IMR-90 (cell line): ENCODE measurements at regions not wholly inside any gene's neighbourhood (a gene's known extent, or its start where the extent isn't known, plus 50 kb on each side); places are given as distances from the start of the nearest gene placed in this dataset.

Experiments used
- ATAC-seq: fragments of 200-7000 bp; cut with Tn5 transposase; 2 replicates; pipeline ENCODE4 v1.9.1; 2020; ENCODE audit warnings: low read depth, mild to moderate bottlenecking, moderate library complexity
- BruUV-seq: library from RNA; stranded (reverse); fragments of 400-500 nt; replicated peaks from 2 replicates; lab custom pipeline; 2021; lab: Mats Ljungman, UMichigan
- CTCF ChIA-PET: fragments of 300-600 bp; formaldehyde crosslinking; extraction: SDS; loops from one replicate; lab custom pipeline; 2021; ENCODE audit warnings: antibody characterized with exemption; lab: Yijun Ruan, JAX
- POLR2A ChIA-PET: fragments of 300-600 bp; sonication (Branson Sonifier 250); formaldehyde crosslinking; loops from one replicate; lab custom pipeline; 2022; ENCODE audit warnings: antibody characterized with exemption; ENCODE audit not compliant: unreplicated experiment; lab: Charles Lee
- DNase-seq: peaks from one replicate; pipeline ENCODE4 v3.0.0; 2013
- H2AFZ ChIP-seq: replicated peaks from 2 replicates; pipeline ENCODE3; 2013; ENCODE audit warnings: low read length, mild to moderate bottlenecking; ENCODE audit not compliant: poor library complexity
- H2AK5ac ChIP-seq: 2 replicates; pipeline ENCODE4 v1.6.1; 2013; ENCODE audit warnings: low read depth, low read length, inconsistent platforms
- H2AK9ac ChIP-seq: replicated peaks from 2 replicates; pipeline ENCODE3; 2013; ENCODE audit warnings: mild to moderate bottlenecking, low read depth, low read length, moderate library complexity; ENCODE audit not compliant: poor library complexity
- H2BK120ac ChIP-seq: 2 replicates; pipeline ENCODE4 v1.6.1; 2013; ENCODE audit warnings: low read depth, low read length, inconsistent platforms
- H2BK15ac ChIP-seq: 3 replicates; pipeline ENCODE4 v1.6.1; 2013; ENCODE audit warnings: low read depth, low read length, inconsistent platforms
- H2BK20ac ChIP-seq: 2 replicates; pipeline ENCODE4 v1.6.1; 2013; ENCODE audit warnings: low read depth, mild to moderate bottlenecking, inconsistent platforms, low read length, moderate library complexity
- H2BK5ac ChIP-seq: 2 replicates; pipeline ENCODE4 v1.6.1; 2013; ENCODE audit warnings: mild to moderate bottlenecking, low read depth, low read length, inconsistent platforms; ENCODE audit not compliant: poor library complexity, severe bottlenecking
- H3K14ac ChIP-seq: replicated peaks from 2 replicates; pipeline ENCODE4 v1.6.1; 2013; ENCODE audit warnings: low read depth, low read length, inconsistent platforms
- H3K18ac ChIP-seq: 2 replicates; pipeline ENCODE4 v1.6.1; 2013; ENCODE audit warnings: low read depth, low read length, control low read depth
- H3K23ac ChIP-seq: 2 replicates; pipeline ENCODE4 v1.6.1; 2013; ENCODE audit warnings: low read depth, low read length, inconsistent platforms
- H3K27ac ChIP-seq: 2 replicates; pipeline ENCODE4 v1.5.1; 2013; ENCODE audit warnings: mild to moderate bottlenecking, control low read depth, low read length; ENCODE audit not compliant: insufficient read depth
- H3K27me3 ChIP-seq: 2 replicates; pipeline ENCODE4 v1.6.1; 2013; ENCODE audit warnings: low read length; ENCODE audit not compliant: control insufficient read depth, insufficient read depth
- H3K36me3 ChIP-seq: 2 replicates; pipeline ENCODE4 v1.6.1; 2013; ENCODE audit warnings: low read length, mixed read lengths; ENCODE audit not compliant: control insufficient read depth, insufficient read depth
- H3K4ac ChIP-seq: 2 replicates; pipeline ENCODE4 v1.6.1; 2013; ENCODE audit warnings: low read depth, low read length, inconsistent platforms
- H3K4me1 ChIP-seq: 2 replicates; pipeline ENCODE4 v1.6.1; 2013; ENCODE audit warnings: low read length, mixed read lengths; ENCODE audit not compliant: control insufficient read depth, insufficient read depth
- H3K4me2 ChIP-seq: 2 replicates; pipeline ENCODE4 v1.6.1; 2013; ENCODE audit warnings: low read depth, mild to moderate bottlenecking, control low read depth, low read length, moderate library complexity
- H3K4me3 ChIP-seq: 2 replicates; pipeline ENCODE4 v1.5.1; 2013; ENCODE audit warnings: low read depth, mild to moderate bottlenecking, control low read depth, low read length, moderate library complexity; ENCODE audit not compliant: insufficient read depth
- H3K56ac ChIP-seq: 2 replicates; pipeline ENCODE4 v1.6.1; 2013; ENCODE audit warnings: low read length, inconsistent platforms; ENCODE audit not compliant: insufficient read depth; ENCODE audit errors: extremely low read depth
- H3K79me1 ChIP-seq, 2 experiments: 2 replicates each; pipeline ENCODE4 v1.6.1; 2013; ENCODE audit warnings: low read length in 2 of 2, inconsistent platforms in 1 of 2, low read depth in 1 of 2
- H3K9ac ChIP-seq: 2 replicates; pipeline ENCODE4 v1.6.1; 2013; ENCODE audit warnings: low read depth, low read length, control low read depth
- H3K9me1 ChIP-seq: 2 replicates; pipeline ENCODE4 v1.6.1; 2013; ENCODE audit warnings: low read length, inconsistent platforms; ENCODE audit not compliant: insufficient read depth
- H3K9me3 ChIP-seq: 2 replicates; pipeline ENCODE4 v1.6.1; 2013; ENCODE audit warnings: low read length; ENCODE audit not compliant: control insufficient read depth, insufficient read depth
- H4K20me1 ChIP-seq: 2 replicates; pipeline ENCODE4 v1.6.1; 2013; ENCODE audit warnings: low read length, inconsistent platforms; ENCODE audit not compliant: insufficient read depth
- H4K5ac ChIP-seq: 2 replicates; pipeline ENCODE4 v1.6.1; 2013; ENCODE audit warnings: mild to moderate bottlenecking, low read depth, low read length, control low read depth
- H4K8ac ChIP-seq, 2 experiments: 2 replicates each; pipeline ENCODE4 v1.6.1; 2013; ENCODE audit warnings: low read depth in 2 of 2, low read length in 2 of 2, control low read depth in 1 of 2, inconsistent platforms in 1 of 2
- H4K91ac ChIP-seq: 2 replicates; pipeline ENCODE4 v1.6.1; 2013; ENCODE audit warnings: low read depth, low read length, inconsistent platforms; ENCODE audit not compliant: insufficient read depth
- CTCF ChIP-seq: conservative IDR thresholded peaks from 2 replicates; pipeline ENCODE4 v1.5.1; 2012; ENCODE audit warnings: mild to moderate bottlenecking, low read depth, low read length, improper control_type of control experiment
- MAFK ChIP-seq: IDR thresholded peaks from 2 replicates; pipeline ENCODE4 v1.6.1; 2012; ENCODE audit warnings: low read depth, low read length, improper control_type of control experiment
- MAZ ChIP-seq: IDR thresholded peaks from 2 replicates; pipeline ENCODE4 v1.6.1; 2012; ENCODE audit warnings: low read depth, mild to moderate bottlenecking, low read length, improper control_type of control experiment, moderate library complexity, borderline replicate concordance
- MXI1 ChIP-seq: IDR thresholded peaks from 2 replicates; pipeline ENCODE4 v1.6.1; 2012; ENCODE audit warnings: low read depth, mild to moderate bottlenecking, low read length, moderate library complexity, borderline replicate concordance
- NFE2L2 ChIP-seq: fragments of 150-350 bp; IDR thresholded peaks from 2 replicates; pipeline ENCODE4 v1.6.1; 2016; ENCODE audit warnings: low read depth, mild to moderate bottlenecking, low read length
- SMC3 ChIP-seq: fragments of 150-350 bp; IDR thresholded peaks from 2 replicates; pipeline ENCODE4 v1.6.1; 2016; ENCODE audit warnings: low read depth, mild to moderate bottlenecking, antibody characterized with exemption, low read length, moderate library complexity
- WGBS, 2 experiments: methylation state at CpG; one replicate each; pipeline versions ENCODE4 v1.1.5 to v1.1.7; 2013; ENCODE audit warnings: missing lambda C conversion rate in 2 of 2; ENCODE audit not compliant: insufficient read length in 1 of 2; ENCODE audit errors: extremely low coverage in 2 of 2; 5-methylcytosine and 5-hydroxymethylcytosine counted together
- dilution Hi-C: fragments of 300-500 bp; cut with HindIII; formaldehyde crosslinking; loops from one replicate; pipeline ENCODE4 v1.14.3; 2018; ENCODE audit warnings: low sequenced_read_pairs; ENCODE audit not compliant: unreplicated experiment
- in situ Hi-C: fragments of 300-500 bp; cut with MboI; formaldehyde crosslinking; loops from 3 replicates; pipeline ENCODE4 v1.14.3; 2019; ENCODE audit warnings: low sequenced_read_pairs, inconsistent platforms, mixed read lengths
- intact Hi-C: fragments of 100-400 bp; cut with micrococcal nuclease; formaldehyde crosslinking; loops from 2 replicates; pipeline ENCODE4 v1.10.0; 2022

DNA sequence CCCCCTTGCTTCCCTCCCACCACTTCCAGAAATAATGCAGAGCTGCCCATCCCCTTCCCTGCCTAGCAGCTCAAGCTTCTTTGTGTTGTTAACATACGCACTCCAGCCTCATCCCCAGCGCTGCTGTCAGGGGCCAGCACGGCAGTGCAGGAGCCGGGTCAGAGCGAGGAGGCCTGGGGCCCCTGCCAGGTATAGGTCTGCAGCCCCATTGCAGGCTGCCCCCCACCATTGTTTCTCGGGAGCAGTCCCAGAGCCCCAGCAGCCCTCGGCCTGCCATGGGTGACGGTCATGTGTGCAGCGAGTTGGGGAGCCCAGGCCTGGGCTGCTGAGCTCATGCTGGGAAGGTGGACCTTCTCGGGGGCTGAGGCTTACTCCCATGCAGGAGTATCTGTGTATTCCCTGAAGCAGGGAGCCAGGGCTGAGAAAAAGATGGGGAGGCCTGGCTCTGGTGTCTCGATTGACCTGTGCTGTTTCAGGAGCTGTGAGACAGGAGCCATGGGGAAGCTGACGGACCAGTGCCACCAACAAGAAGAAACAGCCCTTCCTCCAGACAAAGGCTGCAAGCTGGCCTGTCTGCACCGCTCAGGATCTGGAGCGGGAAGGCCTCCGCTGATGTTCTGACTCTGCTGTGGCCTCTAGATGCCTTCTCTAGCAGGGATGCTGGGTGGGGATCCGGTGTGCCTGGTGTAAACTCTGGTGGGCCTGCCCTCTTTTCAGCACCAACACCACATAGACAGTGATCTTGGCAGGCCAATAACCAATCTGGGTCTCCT, 220.5 kb upstream of the B3GAT1 start:
- Histone ChIP-seq H3K36me3 (no peaks in the 10 kb centered on the region), H3K56ac (no peak overlapping the region), H3K18ac (no peak overlapping the region), H2BK120ac (no peak overlapping the region), H3K9me3 (peaks cover 47% of the 10 kb centered on the region), H2AK5ac (no peak overlapping the region), H4K5ac (no peak overlapping the region), H3K9ac (no peak overlapping the region), H3K27ac (no peak overlapping the region), H4K91ac (no peak overlapping the region), H3K4me2 (no peak overlapping the region), H3K4ac (no peak overlapping the region), H2BK20ac (no peak overlapping the region), H2BK5ac (no peak overlapping the region), H2AFZ (no peak overlapping the region), H3K4me3 (no peak overlapping the region), H3K14ac (no peak overlapping the region), H3K23ac (no peak overlapping the region), H2AK9ac (no peak overlapping the region), H3K4me1 (no peaks in the 10 kb centered on the region), H3K27me3 (no peaks in the 10 kb centered on the region), H4K20me1 (no peaks in the 10 kb centered on the region), H4K8ac (no peak overlapping the region), H3K9me1 (no peaks in the 10 kb centered on the region), H3K79me1 (no peaks in the 10 kb centered on the region), H2BK15ac (no peak overlapping the region)
- intact Hi-C loops (no loop called here), in situ Hi-C loops (no loop called here), dilution Hi-C loops (no loop called here)
- TF ChIP-seq NFE2L2: no peak
- TF ChIP-seq SMC3: no peak
- no peak for TF ChIP-seq MAZ
- no peak for TF ChIP-seq CTCF
- no peak for TF ChIP-seq MAFK
- TF ChIP-seq MXI1: no peak
- 31% methylated on average over 6 of the region's 16 CpGs; no CpG with 5 or more reads in 1 of the 2 experiments for WGBS, 2 experiments
- no TSS peak for BruUV-seq
- ChIA-PET CTCF (no interaction called here), POLR2A (no interaction called here)
- DNase-seq: no peak
- no peak for ATAC-seq
